DOHH2 (cell line): ENCODE measurements at regions not wholly inside any gene's neighbourhood (a gene's known extent, or its start where the extent isn't known, plus 50 kb on each side); places are given as distances from the start of the nearest gene placed in this dataset.

ENCODE experiments used
- H3F3A ChIP-seq: fragments of 200-600 bp; sonication (generic), shearing (Covaris generic); 2 replicates; pipeline ENCODE4 v1.6.0; 2016; ENCODE audit warnings: antibody characterized with exemption, mild to moderate bottlenecking; ENCODE audit not compliant: control insufficient read depth, insufficient read depth
- H3K27ac ChIP-seq: fragments of 200-600 bp; sonication (generic); 2 replicates; pipeline ENCODE4 v1.5.1; 2014; ENCODE audit warnings: low read depth, mild to moderate bottlenecking, low read length, moderate library complexity
- H3K27me3 ChIP-seq: fragments of 200-600 bp; sonication (generic); 2 replicates; pipeline ENCODE4 v1.6.1; 2014; ENCODE audit warnings: mild to moderate bottlenecking, low read length, mixed read lengths; ENCODE audit not compliant: control insufficient read depth
- H3K36me3 ChIP-seq: fragments of 200-600 bp; sonication (generic); 2 replicates; pipeline ENCODE4 v1.6.1; 2014; ENCODE audit warnings: mild to moderate bottlenecking, low read length, moderate library complexity, mixed read lengths; ENCODE audit not compliant: control insufficient read depth
- H3K4me1 ChIP-seq: fragments of 200-600 bp; sonication (generic); 2 replicates; pipeline ENCODE4 v1.6.1; 2014; ENCODE audit warnings: mild to moderate bottlenecking, low read length, mixed read lengths; ENCODE audit not compliant: control insufficient read depth
- H3K4me2 ChIP-seq: fragments of 200-600 bp; sonication (generic); 2 replicates; pipeline ENCODE4 v1.6.0; 2014; ENCODE audit warnings: mild to moderate bottlenecking, low read length, moderate library complexity
- H3K4me3 ChIP-seq: fragments of 200-600 bp; sonication (generic); 2 replicates; pipeline ENCODE4 v1.5.1; 2014; ENCODE audit warnings: mild to moderate bottlenecking, low read length, mixed read lengths
- H3K79me2 ChIP-seq: fragments of 200-600 bp; sonication (generic); 2 replicates; pipeline ENCODE4 v1.6.1; 2014; ENCODE audit warnings: mild to moderate bottlenecking, low read length, mixed read lengths; ENCODE audit not compliant: control insufficient read depth
- H3K9me2 ChIP-seq: fragments of 200-600 bp; sonication (generic); replicated peaks from 2 replicates; pipeline ENCODE4 v1.6.1; 2014; ENCODE audit warnings: mild to moderate bottlenecking, low read length, mixed read lengths; ENCODE audit not compliant: control insufficient read depth
- H3K9me3 ChIP-seq: fragments of 200-600 bp; sonication (generic); 2 replicates; pipeline ENCODE4 v1.6.1; 2014; ENCODE audit warnings: antibody characterized with exemption, low read length, mixed read lengths; ENCODE audit not compliant: control insufficient read depth, insufficient read depth
- H4K20me1 ChIP-seq: fragments of 200-600 bp; sonication (generic); 2 replicates; pipeline ENCODE4 v1.6.0; 2014; ENCODE audit warnings: low read depth, mild to moderate bottlenecking, antibody characterized with exemption, low read length, moderate library complexity; ENCODE audit not compliant: control insufficient read depth, insufficient read depth
- CTCF ChIP-seq: fragments of 200-600 bp; sonication (generic); IDR thresholded peaks from one replicate; pipeline ENCODE4 v1.5.1; 2014; ENCODE audit warnings: antibody characterized with exemption, mild to moderate bottlenecking, low read depth, low read length; ENCODE audit not compliant: poor library complexity, severe bottlenecking
- EZH2phosphoT487 ChIP-seq: fragments of 200-600 bp; sonication (generic); IDR thresholded peaks from 2 replicates; pipeline ENCODE4 v1.6.1; 2017; ENCODE audit warnings: borderline replicate concordance, mild to moderate bottlenecking, antibody characterized with exemption, low read length, moderate library complexity, mixed read lengths

- Histone ChIP-seq H3K4me1 (no peaks in the 10 kb centered on the region), H3K9me3 (no peaks in the 10 kb centered on the region), H3F3A (no peaks in the 10 kb centered on the region), H3K4me2 (no peak overlapping the region), H3K4me3 (no peak overlapping the region), H3K27ac (no peak overlapping the region), H3K27me3 (no peaks in the 10 kb centered on the region), H3K79me2 (no peaks in the 10 kb centered on the region), H3K9me2 (no peaks in the 10 kb centered on the region), H3K36me3 (no peaks in the 10 kb centered on the region), H4K20me1 (no peaks in the 10 kb centered on the region)
- TF ChIP-seq EZH2phosphoT487 (no peak), CTCF (no peak)
Observed at GRCh38 chrX:35696760-35697234, 101.3 kb upstream of the MAGEB16 start.

- no peaks in the 10 kb centered on the region for H3K9me2 ChIP-seq
- no peaks in the 10 kb centered on the region for H3K36me3 ChIP-seq
- no peaks in the 10 kb centered on the region for H3F3A ChIP-seq
- H3K4me1 ChIP-seq, result no peaks in the 10 kb centered on the region
- no peak overlapping the region for H3K4me2 ChIP-seq
- TF ChIP-seq EZH2phosphoT487 (no peak), CTCF (no peak)
- H3K79me2 ChIP-seq, result no peaks in the 10 kb centered on the region
- H3K27ac ChIP-seq, result no peak overlapping the region
- H4K20me1 ChIP-seq, result no peaks in the 10 kb centered on the region
- no peak overlapping the region for H3K4me3 ChIP-seq
- no peaks in the 10 kb centered on the region for H3K9me3 ChIP-seq
- no peaks in the 10 kb centered on the region for H3K27me3 ChIP-seq
Observed at GRCh38 chrX:35699642-35700041, 98.5 kb upstream of the MAGEB16 start.

GRCh38 chrX:35700121-35700520 is 98.0 kb upstream of the MAGEB16 start:
- Histone ChIP-seq H3K9me2 (no peaks in the 10 kb centered on the region), H3K9me3 (no peaks in the 10 kb centered on the region), H4K20me1 (no peaks in the 10 kb centered on the region), H3K4me2 (no peak overlapping the region), H3K4me3 (no peak overlapping the region), H3K79me2 (no peaks in the 10 kb centered on the region), H3K27me3 (no peaks in the 10 kb centered on the region), H3K36me3 (no peaks in the 10 kb centered on the region), H3K4me1 (no peaks in the 10 kb centered on the region), H3K27ac (no peak overlapping the region), H3F3A (no peaks in the 10 kb centered on the region)
- no peak for TF ChIP-seq EZH2phosphoT487
- no peak for TF ChIP-seq CTCF
